ENCODE measurements at regions not wholly inside any gene's neighbourhood (a gene's known extent, or its start where the extent isn't known, plus 50 kb on each side); places are given as distances from the start of the nearest gene placed in this dataset.
"Not testable (repeated sequence)": the region's sequence is repeated elsewhere in the genome, so short reads cannot be mapped to it uniquely, and the experiment has no call there.

GRCh38 chr6:128597004-128597403 is 76.6 kb upstream of the PTPRK start:
- H4K20me1 ChIP-seq (ENCODE audit: insufficient read depth, poor library complexity, severe bottlenecking): no peaks in the 10 kb centered on the region
- no peaks in the 10 kb centered on the region for H3K27me3 ChIP-seq
- no peaks in the 10 kb centered on the region for H3K36me3 ChIP-seq (replicated peaks; ENCODE audit: insufficient read depth, low read depth)
- H3K4me2 ChIP-seq: no peak overlapping the region
- no peak overlapping the region for H3K27ac ChIP-seq
- DNase-seq (ENCODE audit: low spot score): no peak
- peaks cover 6% of the 10 kb centered on the region for H3K4me1 ChIP-seq (ENCODE audit: insufficient read depth)
- no peaks in the 10 kb centered on the region for H3K9me2 ChIP-seq (replicated peaks; ENCODE audit: insufficient read depth)
- no peaks in the 10 kb centered on the region for H3K9me3 ChIP-seq (ENCODE audit: low read depth)
- no peak overlapping the region for H2AFZ ChIP-seq
- H3K79me2 ChIP-seq: no peaks in the 10 kb centered on the region
- TF ChIP-seq EZH2 (IDR thresholded peaks at IDR 0.05; ENCODE audit: borderline replicate concordance) (no peak), EZH2phosphoT487 (IDR thresholded peaks at IDR 0.05; ENCODE audit: low read depth, severe bottlenecking, unreplicated experiment) (no peak), CTCF (IDR thresholded peaks at IDR 0.05; ENCODE audit: poor library complexity) (no peak)
- no peak overlapping the region for H3K4me3 ChIP-seq

GRCh38 chr6:128595544-128595943 is 75.1 kb upstream of the PTPRK start:
- H3K27ac ChIP-seq: no peak overlapping the region
- no peaks in the 10 kb centered on the region for H3K79me2 ChIP-seq
- peaks cover 6% of the 10 kb centered on the region for H3K4me1 ChIP-seq (ENCODE audit: insufficient read depth)
- DNase-seq (ENCODE audit: low spot score): no peak
- H2AFZ ChIP-seq: no peak overlapping the region
- H3K9me2 ChIP-seq (replicated peaks; ENCODE audit: insufficient read depth): no peaks in the 10 kb centered on the region
- TF ChIP-seq EZH2phosphoT487 (IDR thresholded peaks at IDR 0.05; ENCODE audit: low read depth, severe bottlenecking, unreplicated experiment) (no peak), CTCF (IDR thresholded peaks at IDR 0.05; ENCODE audit: poor library complexity) (no peak), EZH2 (IDR thresholded peaks at IDR 0.05; ENCODE audit: borderline replicate concordance) (no peak)
- H3K27me3 ChIP-seq: no peaks in the 10 kb centered on the region
- no peaks in the 10 kb centered on the region for H3K9me3 ChIP-seq (ENCODE audit: low read depth)
- H3K36me3 ChIP-seq (replicated peaks; ENCODE audit: insufficient read depth, low read depth): no peaks in the 10 kb centered on the region
- H4K20me1 ChIP-seq (ENCODE audit: insufficient read depth, poor library complexity, severe bottlenecking): no peaks in the 10 kb centered on the region
- no peak overlapping the region for H3K4me2 ChIP-seq
- 100% methylated on average over 1 of the region's 1 CpG for WGBS (ENCODE audit: low lambda C conversion rate, missing lambda C conversion rate)
- H3K4me3 ChIP-seq: no peak overlapping the region

GRCh38 chr6:128586095-128586494 is 65.7 kb upstream of the PTPRK start:
- Histone ChIP-seq H4K20me1 (ENCODE audit: insufficient read depth, poor library complexity, severe bottlenecking) (no peaks in the 10 kb centered on the region), H3K79me2 (no peaks in the 10 kb centered on the region), H3K36me3 (replicated peaks; ENCODE audit: insufficient read depth, low read depth) (no peaks in the 10 kb centered on the region), H3K27me3 (no peaks in the 10 kb centered on the region), H3K4me2 (no peak overlapping the region), H3K4me3 (no peak overlapping the region), H3K9me2 (replicated peaks; ENCODE audit: insufficient read depth) (no peaks in the 10 kb centered on the region), H3K27ac (no peak overlapping the region), H3K4me1 (ENCODE audit: insufficient read depth) (no peaks in the 10 kb centered on the region), H3K9me3 (ENCODE audit: low read depth) (no peaks in the 10 kb centered on the region), H2AFZ (no peak overlapping the region)
- DNase-seq (ENCODE audit: low spot score): no peak
- TF ChIP-seq EZH2 (IDR thresholded peaks at IDR 0.05; ENCODE audit: borderline replicate concordance): no peak
- WGBS (ENCODE audit: low lambda C conversion rate, missing lambda C conversion rate): 95% methylated on average over 1 of the region's 1 CpG

GRCh38 chr6:128580224-128581110 is 60.1 kb upstream of the PTPRK start:
- Histone ChIP-seq H4K20me1 (ENCODE audit: insufficient read depth, poor library complexity, severe bottlenecking) (no peaks in the 10 kb centered on the region), H3K27ac (no peak overlapping the region), H3K4me1 (ENCODE audit: insufficient read depth) (no peaks in the 10 kb centered on the region), H3K9me3 (ENCODE audit: low read depth) (no peaks in the 10 kb centered on the region), H3K79me2 (no peaks in the 10 kb centered on the region), H3K9me2 (replicated peaks; ENCODE audit: insufficient read depth) (no peaks in the 10 kb centered on the region), H3K27me3 (no peaks in the 10 kb centered on the region), H3K4me2 (no peak overlapping the region), H2AFZ (no peak overlapping the region), H3K4me3 (no peak overlapping the region), H3K36me3 (replicated peaks; ENCODE audit: insufficient read depth, low read depth) (no peaks in the 10 kb centered on the region)
- no peak for DNase-seq (ENCODE audit: low spot score)
- TF ChIP-seq EZH2 (IDR thresholded peaks at IDR 0.05; ENCODE audit: borderline replicate concordance) (no peak), EZH2phosphoT487 (IDR thresholded peaks at IDR 0.05; ENCODE audit: low read depth, severe bottlenecking, unreplicated experiment) (no peak), CTCF (IDR thresholded peaks at IDR 0.05; ENCODE audit: poor library complexity) (no peak)
- WGBS (ENCODE audit: low lambda C conversion rate, missing lambda C conversion rate): 96% methylated on average over 39 of the region's 41 CpGs

GRCh38 chr6:128575254-128575653 is 54.9 kb upstream of the PTPRK start:
- not testable (repeated sequence) for H3K9me3 ChIP-seq (ENCODE audit: low read depth); H4K20me1 ChIP-seq (ENCODE audit: insufficient read depth, poor library complexity, severe bottlenecking); H3K4me3 ChIP-seq; DNase-seq (ENCODE audit: low spot score); H3K27ac ChIP-seq; H2AFZ ChIP-seq; H3K4me2 ChIP-seq; H3K27me3 ChIP-seq; H3K9me2 ChIP-seq (replicated peaks; ENCODE audit: insufficient read depth); H3K79me2 ChIP-seq; H3K4me1 ChIP-seq (ENCODE audit: insufficient read depth); H3K36me3 ChIP-seq (replicated peaks; ENCODE audit: insufficient read depth, low read depth)
- 89% methylated on average over 5 of the region's 5 CpGs for WGBS (ENCODE audit: low lambda C conversion rate, missing lambda C conversion rate)
